Coronary artery (tissue), 2 donors: ENCODE measurements at regions not wholly inside any gene's neighbourhood (a gene's known extent, or its start where the extent isn't known, plus 50 kb on each side); places are given as distances from the start of the nearest gene placed in this dataset.

ENCODE experiments used
- DNase-seq: peaks from one replicate; pipeline ENCODE4 v3.0.0-alpha.2; 2017; ENCODE audit warnings: low spot score
- H3K27ac ChIP-seq, 2 donors: fragments of 200-600 bp; sonication (generic); one replicate each; pipeline ENCODE4 v1.5.1; 2016 to 2019
- H3K4me3 ChIP-seq: fragments of 200-600 bp; sonication (generic); 2 replicates; pipeline ENCODE4 v1.5.1; 2016; ENCODE audit warnings: mild to moderate bottlenecking, moderate library complexity
- CTCF ChIP-seq: fragments of 200-600 bp; sonication (generic); IDR thresholded peaks from one replicate; pipeline ENCODE4 v1.5.1; 2019; ENCODE audit warnings: antibody characterized with exemption

GRCh38 chr1:8203056-8203455 is 114.9 kb upstream of the SLC45A1 start:
- TF ChIP-seq CTCF: no peak
- H3K27ac ChIP-seq: peak overlapping the region; percentile 97 to 98
- no peak for DNase-seq
- no peak overlapping the region for H3K4me3 ChIP-seq

GRCh38 chr1:8202182-8202905 is 115.6 kb upstream of the SLC45A1 start:
- peak overlapping the region; percentile 28 for H3K4me3 ChIP-seq
- peak overlapping the region; percentile 97 to 98 for H3K27ac ChIP-seq
- DNase-seq: peak; percentile 91
- TF ChIP-seq CTCF: no peak

DNA sequence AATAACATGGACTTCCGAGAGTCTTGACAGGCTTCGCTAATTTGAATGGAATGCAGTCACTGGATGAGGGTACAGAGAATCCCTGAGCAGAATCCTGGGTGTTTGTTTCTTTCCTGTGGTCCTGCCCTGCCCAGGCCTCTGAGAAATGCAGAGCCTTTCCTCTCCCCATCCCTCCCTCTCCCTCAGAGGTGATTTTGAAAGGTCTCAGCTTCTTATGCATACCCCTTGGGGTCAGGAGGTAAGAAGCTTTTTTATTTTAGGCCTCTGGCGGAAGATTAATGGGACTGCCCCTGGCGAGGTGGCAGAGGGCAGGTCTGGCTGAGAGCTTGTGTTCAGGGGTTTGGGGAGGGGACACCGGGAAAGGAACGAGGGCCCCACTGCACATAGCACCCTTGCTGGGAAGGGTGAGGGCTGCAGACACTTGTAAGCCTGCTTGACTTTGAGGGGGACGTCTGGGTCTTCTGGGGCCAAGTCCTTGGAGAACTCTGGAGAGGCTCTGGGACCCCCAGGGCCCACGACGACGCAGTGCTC is 116.5 kb upstream of the SLC45A1 start:
- Histone ChIP-seq H3K27ac (peak overlapping the region; percentile 97 to 98), H3K4me3 (peak overlapping the region; percentile 28)
- no peak for TF ChIP-seq CTCF
- no peak for DNase-seq

DNA sequence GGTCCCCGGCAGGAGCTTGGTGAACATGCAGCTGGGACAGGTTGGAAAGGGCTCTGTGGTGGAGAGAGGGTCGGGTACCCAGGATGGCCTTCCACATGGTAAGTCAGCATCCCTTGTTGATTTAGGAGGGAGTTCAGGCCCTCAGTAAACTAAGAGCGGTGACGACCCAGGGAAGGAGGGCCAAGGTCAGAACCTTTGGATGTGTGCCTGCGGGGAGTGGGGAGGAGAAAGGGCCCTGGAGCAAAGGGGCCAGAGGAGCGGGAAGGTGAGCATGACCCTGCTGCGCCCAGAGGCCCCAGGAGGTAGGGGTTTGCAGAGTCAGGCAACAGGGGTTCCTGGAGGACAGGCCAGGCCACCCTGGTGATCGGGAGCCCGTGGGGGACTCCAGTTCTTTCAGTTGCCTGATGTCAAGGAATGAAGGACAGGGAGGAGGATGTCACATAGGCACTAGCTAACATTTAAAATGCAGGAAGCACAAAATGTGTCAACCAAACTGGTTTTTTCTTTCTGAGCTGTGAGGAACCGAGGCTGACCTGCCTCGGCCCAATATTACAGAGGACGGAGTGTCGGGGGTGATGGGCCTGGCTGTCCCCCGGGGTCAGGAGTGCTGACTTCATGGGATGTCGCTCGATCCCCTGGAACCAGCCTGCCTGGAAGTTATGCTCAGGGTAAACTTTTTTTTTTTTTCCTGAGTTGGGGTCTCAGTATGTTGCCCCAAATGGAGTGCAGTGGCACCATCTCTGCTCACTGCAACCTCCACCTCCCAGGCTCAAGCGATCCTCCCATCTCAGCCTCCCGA is 117.4 kb upstream of the SLC45A1 start:
- no peak for TF ChIP-seq CTCF
- H3K27ac ChIP-seq: peak overlapping the region; percentile 97 to 98
- DNase-seq: no peak
- no peak overlapping the region for H3K4me3 ChIP-seq

- no peak for TF ChIP-seq CTCF
- H3K27ac ChIP-seq: peak overlapping the region; percentile 61 to 77
- no peak overlapping the region for H3K4me3 ChIP-seq
- DNase-seq: no peak
Measured at GRCh38 chr1:8198522-8198921, 119.4 kb upstream of the SLC45A1 start.

DNA sequence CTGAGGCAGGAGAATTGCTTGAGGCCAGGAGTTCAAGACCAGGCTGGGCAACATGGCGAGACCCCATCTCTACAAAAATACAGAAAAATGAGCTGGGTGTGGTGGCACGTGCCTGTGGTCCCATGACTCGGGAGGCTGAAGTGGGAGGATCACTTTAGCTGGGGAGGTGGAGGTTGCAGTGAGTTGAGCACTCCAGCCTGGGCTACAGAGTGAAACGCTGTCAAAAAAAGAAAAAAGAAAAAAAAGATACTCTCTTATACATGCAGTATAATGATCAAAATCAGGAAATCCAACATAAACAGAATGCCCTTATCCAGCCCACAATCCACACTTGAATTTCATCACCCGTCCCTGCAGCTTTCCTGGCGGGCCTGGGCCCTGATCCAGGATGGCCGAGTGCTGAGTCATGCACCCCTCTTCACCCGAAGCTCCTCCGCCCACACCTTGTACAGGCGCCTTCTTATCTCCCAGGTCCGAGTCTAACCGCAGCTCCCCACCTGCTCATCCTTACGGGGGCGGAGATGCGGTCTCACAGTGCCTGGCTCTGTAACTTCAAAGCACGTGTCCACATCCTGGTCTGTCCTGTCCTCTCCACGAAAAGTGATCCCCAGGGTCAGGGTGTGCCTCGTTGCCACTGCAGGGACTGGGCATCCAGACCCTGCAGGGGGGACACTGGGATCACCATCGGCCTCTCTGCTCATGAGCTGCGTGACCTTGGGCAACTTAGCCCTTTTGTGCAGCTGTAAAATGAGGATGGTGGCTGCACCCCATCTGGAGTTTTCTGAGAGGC is 120.2 kb upstream of the SLC45A1 start:
- TF ChIP-seq CTCF: no peak
- peak overlapping the region; percentile 61 to 77 for H3K27ac ChIP-seq
- no peak for DNase-seq
- no peak overlapping the region for H3K4me3 ChIP-seq
